ENCODE measurements at regions not wholly inside any gene's neighbourhood (a gene's known extent, or its start where the extent isn't known, plus 50 kb on each side); places are given as distances from the start of the nearest gene placed in this dataset.

GRCh38 chr1:22208973-22209378 lies 66.1 kb upstream of the WNT4 start (continued):
- TF ChIP-seq CTCF (IDR thresholded peaks at IDR 0.05; ENCODE audit: control extremely low read depth in 1 of 3, insufficient read depth in 1 of 3, low read depth in 1 of 3, low read length in 3 of 3) (no peak), SP4 (IDR thresholded peaks at IDR 0.05; ENCODE audit: low read length) (no peak), CBX8 (IDR thresholded peaks at IDR 0.05; ENCODE audit: borderline replicate concordance, low read depth, low read length) (no peak), RAD21 (IDR thresholded peaks at IDR 0.05 in 1 of 2, conservative IDR thresholded peaks at IDR 0.05 in 1 of 2; ENCODE audit: low read depth in 2 of 2, low read length in 2 of 2) (no peak), SIX5 (IDR thresholded peaks at IDR 0.05; ENCODE audit: low read depth, low read length) (no peak), JUN (IDR thresholded peaks at IDR 0.05; ENCODE audit: low read depth, low read length) (no peak), BCL11A (IDR thresholded peaks at IDR 0.05; ENCODE audit: low read depth in 2 of 2, low read length in 2 of 2) (no peak), HDAC6 (IDR thresholded peaks at IDR 0.05; ENCODE audit: low read depth, low read length) (no peak), ASH2L (IDR thresholded peaks at IDR 0.05; ENCODE audit: low read length) (peak; percentile 58), TCF12 (IDR thresholded peaks at IDR 0.05; ENCODE audit: low read depth, low read length) (0 out of 2 replicates have a peak, but pooled peaks have one; percentile 15), SIN3A (conservative IDR thresholded peaks at IDR 0.05 in 1 of 2, IDR thresholded peaks at IDR 0.05 in 1 of 2; ENCODE audit: low read depth in 1 of 2, low read length in 2 of 2) (no peak), CEBPB (IDR thresholded peaks at IDR 0.05; ENCODE audit: low read depth, low read length) (no peak), POU5F1 (IDR thresholded peaks at IDR 0.05; ENCODE audit: low read depth, low read length) (no peak)

All from H1 (cell line).